ENCODE measurements at regions not wholly inside any gene's neighbourhood (a gene's known extent, or its start where the extent isn't known, plus 50 kb on each side); places are given as distances from the start of the nearest gene placed in this dataset.

DNA sequence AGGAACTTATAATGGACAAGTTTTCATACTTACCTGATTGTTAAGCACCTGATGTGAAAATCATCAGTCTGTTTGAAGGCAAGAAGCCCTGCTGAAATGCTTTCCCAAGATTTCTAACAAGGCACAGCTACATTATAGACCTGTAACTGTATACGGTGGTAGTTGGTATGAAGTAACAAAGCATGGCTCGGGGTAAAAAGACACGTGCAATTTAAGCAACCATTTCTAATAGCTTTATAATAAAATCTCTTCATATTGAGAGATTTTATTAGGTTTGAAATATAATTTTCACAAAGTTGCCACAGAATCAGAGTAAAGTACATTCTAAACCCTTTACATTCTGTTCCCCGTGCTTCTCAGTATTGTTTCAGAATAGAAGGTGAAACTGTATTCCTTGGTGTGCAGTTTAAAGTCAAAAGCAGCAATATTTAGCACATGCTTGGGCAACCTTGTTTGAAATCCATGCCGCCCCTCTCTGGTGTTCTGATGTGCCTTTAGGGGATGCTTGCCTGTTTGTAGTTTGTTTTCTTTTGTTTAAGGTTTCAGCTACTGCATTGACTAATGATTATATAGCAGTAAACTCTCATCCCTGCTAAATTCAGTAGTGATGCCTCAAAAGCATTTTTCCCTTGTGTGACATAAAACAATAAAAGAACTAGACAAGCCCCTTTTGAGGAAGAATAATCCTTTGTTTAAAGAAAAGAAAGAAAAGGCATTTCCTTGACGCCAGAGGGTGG lies 125.2 kb upstream of the OBI1 start:
- Histone ChIP-seq H3K79me2 (replicated peaks; ENCODE audit: insufficient read depth, low read length) (no peaks in the 10 kb centered on the region), H3K27me3 (ENCODE audit: insufficient read depth, low read depth, low read length) (no peaks in the 10 kb centered on the region), H3K9me2 (ENCODE audit: insufficient read depth, low read length) (no peaks in the 10 kb centered on the region), H3F3A (ENCODE audit: insufficient read depth, low read length, poor library complexity, severe bottlenecking) (no peaks in the 10 kb centered on the region), H3K36me3 (ENCODE audit: insufficient read depth, low read length) (no peaks in the 10 kb centered on the region), H3K4me2 (ENCODE audit: low read length) (no peak overlapping the region), H2AFZ (ENCODE audit: low read depth, low read length) (no peak overlapping the region), H3K4me3 (ENCODE audit: low read length) (no peak overlapping the region), H3K9ac (ENCODE audit: low read length) (no peak overlapping the region), H3K27ac (ENCODE audit: low read length) (no peak overlapping the region), H4K20me1 (ENCODE audit: insufficient read depth) (no peaks in the 10 kb centered on the region), H3K9me3 (ENCODE audit: low read length) (no peaks in the 10 kb centered on the region)
- TF ChIP-seq POLR2AphosphoS5 (IDR thresholded peaks at IDR 0.05) (no peak), TAF1 (IDR thresholded peaks at IDR 0.05; ENCODE audit: low read depth) (no peak), MXI1 (conservative IDR thresholded peaks at IDR 0.05; ENCODE audit: poor library complexity, severe bottlenecking) (no peak), EZH2 (IDR thresholded peaks at IDR 0.05; ENCODE audit: borderline replicate concordance, insufficient read depth, low read length, poor library complexity, severe bottlenecking) (no peak), SMC3 (conservative IDR thresholded peaks at IDR 0.05; ENCODE audit: poor library complexity) (no peak), EP300 (conservative IDR thresholded peaks at IDR 0.05; ENCODE audit: poor library complexity, severe bottlenecking) (no peak), RAD21 (conservative IDR thresholded peaks at IDR 0.05) (no peak)
- TF ChIP-seq, protein P1, sequence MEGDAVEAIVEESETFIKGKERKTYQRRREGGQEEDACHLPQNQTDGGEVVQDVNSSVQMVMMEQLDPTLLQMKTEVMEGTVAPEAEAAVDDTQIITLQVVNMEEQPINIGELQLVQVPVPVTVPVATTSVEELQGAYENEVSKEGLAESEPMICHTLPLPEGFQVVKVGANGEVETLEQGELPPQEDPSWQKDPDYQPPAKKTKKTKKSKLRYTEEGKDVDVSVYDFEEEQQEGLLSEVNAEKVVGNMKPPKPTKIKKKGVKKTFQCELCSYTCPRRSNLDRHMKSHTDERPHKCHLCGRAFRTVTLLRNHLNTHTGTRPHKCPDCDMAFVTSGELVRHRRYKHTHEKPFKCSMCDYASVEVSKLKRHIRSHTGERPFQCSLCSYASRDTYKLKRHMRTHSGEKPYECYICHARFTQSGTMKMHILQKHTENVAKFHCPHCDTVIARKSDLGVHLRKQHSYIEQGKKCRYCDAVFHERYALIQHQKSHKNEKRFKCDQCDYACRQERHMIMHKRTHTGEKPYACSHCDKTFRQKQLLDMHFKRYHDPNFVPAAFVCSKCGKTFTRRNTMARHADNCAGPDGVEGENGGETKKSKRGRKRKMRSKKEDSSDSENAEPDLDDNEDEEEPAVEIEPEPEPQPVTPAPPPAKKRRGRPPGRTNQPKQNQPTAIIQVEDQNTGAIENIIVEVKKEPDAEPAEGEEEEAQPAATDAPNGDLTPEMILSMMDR (IDR thresholded peaks at IDR 0.05; ENCODE audit: poor library complexity, severe bottlenecking): no peak
- TF ChIP-seq, protein P2, sequence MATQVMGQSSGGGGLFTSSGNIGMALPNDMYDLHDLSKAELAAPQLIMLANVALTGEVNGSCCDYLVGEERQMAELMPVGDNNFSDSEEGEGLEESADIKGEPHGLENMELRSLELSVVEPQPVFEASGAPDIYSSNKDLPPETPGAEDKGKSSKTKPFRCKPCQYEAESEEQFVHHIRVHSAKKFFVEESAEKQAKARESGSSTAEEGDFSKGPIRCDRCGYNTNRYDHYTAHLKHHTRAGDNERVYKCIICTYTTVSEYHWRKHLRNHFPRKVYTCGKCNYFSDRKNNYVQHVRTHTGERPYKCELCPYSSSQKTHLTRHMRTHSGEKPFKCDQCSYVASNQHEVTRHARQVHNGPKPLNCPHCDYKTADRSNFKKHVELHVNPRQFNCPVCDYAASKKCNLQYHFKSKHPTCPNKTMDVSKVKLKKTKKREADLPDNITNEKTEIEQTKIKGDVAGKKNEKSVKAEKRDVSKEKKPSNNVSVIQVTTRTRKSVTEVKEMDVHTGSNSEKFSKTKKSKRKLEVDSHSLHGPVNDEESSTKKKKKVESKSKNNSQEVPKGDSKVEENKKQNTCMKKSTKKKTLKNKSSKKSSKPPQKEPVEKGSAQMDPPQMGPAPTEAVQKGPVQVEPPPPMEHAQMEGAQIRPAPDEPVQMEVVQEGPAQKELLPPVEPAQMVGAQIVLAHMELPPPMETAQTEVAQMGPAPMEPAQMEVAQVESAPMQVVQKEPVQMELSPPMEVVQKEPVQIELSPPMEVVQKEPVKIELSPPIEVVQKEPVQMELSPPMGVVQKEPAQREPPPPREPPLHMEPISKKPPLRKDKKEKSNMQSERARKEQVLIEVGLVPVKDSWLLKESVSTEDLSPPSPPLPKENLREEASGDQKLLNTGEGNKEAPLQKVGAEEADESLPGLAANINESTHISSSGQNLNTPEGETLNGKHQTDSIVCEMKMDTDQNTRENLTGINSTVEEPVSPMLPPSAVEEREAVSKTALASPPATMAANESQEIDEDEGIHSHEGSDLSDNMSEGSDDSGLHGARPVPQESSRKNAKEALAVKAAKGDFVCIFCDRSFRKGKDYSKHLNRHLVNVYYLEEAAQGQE (IDR thresholded peaks at IDR 0.05; ENCODE audit: borderline replicate concordance): no peak

DNA sequence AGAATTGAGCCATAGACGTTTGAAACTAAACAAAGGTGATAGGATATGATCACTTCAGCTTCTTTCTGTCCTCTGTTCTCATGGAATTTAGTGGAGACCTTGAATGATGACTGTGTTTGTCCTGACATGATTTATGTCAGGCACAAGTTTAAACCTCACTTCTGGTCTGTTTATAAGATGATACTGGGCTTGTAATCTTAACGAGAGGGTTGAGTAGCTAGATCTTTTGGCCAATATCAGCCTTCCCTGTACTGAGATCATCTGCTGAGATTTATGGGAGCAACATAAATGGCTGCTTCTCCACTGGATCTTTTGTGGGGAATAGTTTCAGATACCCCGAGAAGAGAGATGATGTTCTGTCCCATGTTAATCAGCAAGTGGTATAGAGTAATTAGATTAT lies 121.8 kb upstream of the OBI1 start:
- Histone ChIP-seq H3K27me3 (ENCODE audit: insufficient read depth, low read depth, low read length) (no peaks in the 10 kb centered on the region), H4K20me1 (ENCODE audit: insufficient read depth) (no peaks in the 10 kb centered on the region), H3K9me2 (ENCODE audit: insufficient read depth, low read length) (no peaks in the 10 kb centered on the region), H3K36me3 (ENCODE audit: insufficient read depth, low read length) (no peaks in the 10 kb centered on the region), H3K4me3 (ENCODE audit: low read length) (no peak overlapping the region), H3F3A (ENCODE audit: insufficient read depth, low read length, poor library complexity, severe bottlenecking) (no peaks in the 10 kb centered on the region), H3K4me2 (ENCODE audit: low read length) (no peak overlapping the region), H2AFZ (ENCODE audit: low read depth, low read length) (no peak overlapping the region), H3K9ac (ENCODE audit: low read length) (no peak overlapping the region), H3K79me2 (replicated peaks; ENCODE audit: insufficient read depth, low read length) (no peaks in the 10 kb centered on the region), H3K27ac (ENCODE audit: low read length) (no peak overlapping the region), H3K9me3 (ENCODE audit: low read length) (no peaks in the 10 kb centered on the region)
- TF ChIP-seq EP300 (conservative IDR thresholded peaks at IDR 0.05; ENCODE audit: poor library complexity, severe bottlenecking): no peak
